ENCODE measurements at regions not wholly inside any gene's neighbourhood (a gene's known extent, or its start where the extent isn't known, plus 50 kb on each side); places are given as distances from the start of the nearest gene placed in this dataset.
"Not testable (repeated sequence)": the region's sequence is repeated elsewhere in the genome, so short reads cannot be mapped to it uniquely, and the experiment has no call there.

GRCh38 chr15:20003471-20003870, 538.1 kb downstream of the GOLGA6L6 start:
- not testable (repeated sequence) for DNase-seq (ENCODE audit: low spot score)

- not testable (repeated sequence) for DNase-seq (ENCODE audit: low spot score)
Measured at GRCh38 chr15:20002560-20002959, 539.0 kb downstream of the GOLGA6L6 start.

- not testable (repeated sequence) for DNase-seq (ENCODE audit: low spot score)
Measured at GRCh38 chr15:19996574-19997194, 544.9 kb downstream of the GOLGA6L6 start.

GRCh38 chr15:19995296-19995695, 546.3 kb downstream of the GOLGA6L6 start:
- not testable (repeated sequence) for DNase-seq (ENCODE audit: low spot score)

GRCh38 chr15:19992428-19992827, 549.2 kb downstream of the GOLGA6L6 start:
- no peak for DNase-seq (ENCODE audit: low spot score)

- no peak for DNase-seq (ENCODE audit: low spot score)
Measured at GRCh38 chr15:19988094-19988660, 553.4 kb downstream of the GOLGA6L6 start.

GRCh38 chr15:19987389-19988048, 554.1 kb downstream of the GOLGA6L6 start:
- DNase-seq (ENCODE audit: low spot score): no peak

GRCh38 chr15:19984101-19984500, 557.5 kb downstream of the GOLGA6L6 start:
- DNase-seq (ENCODE audit: low spot score): no peak

GRCh38 chr15:19974998-19975397, 566.6 kb downstream of the GOLGA6L6 start:
- DNase-seq (ENCODE audit: low spot score): no peak

GRCh38 chr15:19973718-19974117, 567.9 kb downstream of the GOLGA6L6 start:
- DNase-seq (ENCODE audit: low spot score): no peak

- DNase-seq (ENCODE audit: low spot score): not testable (repeated sequence)
Measured at GRCh38 chr15:19972582-19972981, 569.0 kb downstream of the GOLGA6L6 start.

- not testable (repeated sequence) for DNase-seq (ENCODE audit: low spot score)
Measured at GRCh38 chr15:19965574-19965973, 576.0 kb downstream of the GOLGA6L6 start.

GRCh38 chr15:19964480-19964879, 577.1 kb downstream of the GOLGA6L6 start:
- not testable (repeated sequence) for DNase-seq (ENCODE audit: low spot score)

GRCh38 chr15:19956124-19956796, 585.3 kb downstream of the GOLGA6L6 start:
- no peak for DNase-seq (ENCODE audit: low spot score)

- DNase-seq (ENCODE audit: low spot score): no peak
Measured at GRCh38 chr15:19944261-19944888, 597.2 kb downstream of the GOLGA6L6 start.

- no peak for DNase-seq (ENCODE audit: low spot score)
Measured at GRCh38 chr15:19943515-19943914, 598.1 kb downstream of the GOLGA6L6 start.

GRCh38 chr15:19903281-19903680, 638.3 kb downstream of the GOLGA6L6 start:
- not testable (repeated sequence) for DNase-seq (ENCODE audit: low spot score)

GRCh38 chr15:19902388-19902787, 639.2 kb downstream of the GOLGA6L6 start:
- DNase-seq (ENCODE audit: low spot score): not testable (repeated sequence)

GRCh38 chr15:19901414-19901813, 640.2 kb downstream of the GOLGA6L6 start:
- DNase-seq (ENCODE audit: low spot score): not testable (repeated sequence)

- DNase-seq (ENCODE audit: low spot score): no peak
Measured at GRCh38 chr15:19899021-19899824, 642.4 kb downstream of the GOLGA6L6 start.

- not testable (repeated sequence) for DNase-seq (ENCODE audit: low spot score)
Measured at GRCh38 chr15:19888811-19889210, 652.8 kb downstream of the GOLGA6L6 start.

Measured in hematopoietic multipotent progenitor cell treated with erythropoietin and hydrocortisone succinate and interleukin-3 and kit ligand, for 17 days (in vitro differentiated cells).